ENCODE measurements at regions not wholly inside any gene's neighbourhood (a gene's known extent, or its start where the extent isn't known, plus 50 kb on each side); places are given as distances from the start of the nearest gene placed in this dataset.

DNA sequence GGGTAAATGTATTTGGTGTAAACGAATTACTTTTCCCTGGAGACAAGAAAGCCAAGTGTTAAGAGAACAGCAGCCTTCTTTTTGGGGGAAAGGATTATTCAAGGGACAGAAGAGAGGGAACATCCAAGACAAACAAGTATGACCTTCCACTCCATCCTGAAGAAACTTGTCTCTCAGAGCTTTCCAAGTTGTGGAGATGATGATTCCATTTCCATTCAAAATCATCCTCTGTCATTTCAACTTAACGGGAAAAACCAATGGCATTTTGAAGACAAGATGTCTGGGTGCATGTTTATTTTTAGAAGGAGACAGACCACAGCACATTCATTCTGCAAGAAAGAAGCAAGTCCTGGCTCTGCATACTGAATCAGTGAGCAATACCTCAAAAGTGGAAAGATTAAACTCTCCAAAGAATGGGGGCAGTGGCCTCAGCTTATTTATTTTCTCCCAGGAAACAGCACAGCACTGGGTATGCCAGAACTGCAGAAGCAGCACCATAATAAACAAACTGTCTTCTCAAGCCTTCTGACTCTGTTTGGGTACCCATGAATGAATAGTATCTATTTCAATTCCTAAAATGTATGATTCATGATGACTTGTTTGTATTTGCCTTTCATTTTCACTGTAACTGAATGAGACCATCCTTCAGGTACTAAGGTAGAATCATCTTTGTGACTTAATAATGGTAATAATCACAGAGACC lies 541.0 kb downstream of the RFC3 start:
- Histone ChIP-seq H3K9me3 (no peaks in the 10 kb centered on the region), H3K36me3 (no peaks in the 10 kb centered on the region), H3K4me3 (no peak overlapping the region), H3K4me1 (no peaks in the 10 kb centered on the region), H3K27ac (no peak overlapping the region), H3K27me3 (no peaks in the 10 kb centered on the region)
- TF ChIP-seq, protein P1, sequence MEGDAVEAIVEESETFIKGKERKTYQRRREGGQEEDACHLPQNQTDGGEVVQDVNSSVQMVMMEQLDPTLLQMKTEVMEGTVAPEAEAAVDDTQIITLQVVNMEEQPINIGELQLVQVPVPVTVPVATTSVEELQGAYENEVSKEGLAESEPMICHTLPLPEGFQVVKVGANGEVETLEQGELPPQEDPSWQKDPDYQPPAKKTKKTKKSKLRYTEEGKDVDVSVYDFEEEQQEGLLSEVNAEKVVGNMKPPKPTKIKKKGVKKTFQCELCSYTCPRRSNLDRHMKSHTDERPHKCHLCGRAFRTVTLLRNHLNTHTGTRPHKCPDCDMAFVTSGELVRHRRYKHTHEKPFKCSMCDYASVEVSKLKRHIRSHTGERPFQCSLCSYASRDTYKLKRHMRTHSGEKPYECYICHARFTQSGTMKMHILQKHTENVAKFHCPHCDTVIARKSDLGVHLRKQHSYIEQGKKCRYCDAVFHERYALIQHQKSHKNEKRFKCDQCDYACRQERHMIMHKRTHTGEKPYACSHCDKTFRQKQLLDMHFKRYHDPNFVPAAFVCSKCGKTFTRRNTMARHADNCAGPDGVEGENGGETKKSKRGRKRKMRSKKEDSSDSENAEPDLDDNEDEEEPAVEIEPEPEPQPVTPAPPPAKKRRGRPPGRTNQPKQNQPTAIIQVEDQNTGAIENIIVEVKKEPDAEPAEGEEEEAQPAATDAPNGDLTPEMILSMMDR (IDR thresholded peaks at IDR 0.05) = no peak
- DNase-seq (no peak), ATAC-seq (no peak), FAIRE-seq (no peak)
- WGBS, 2 donors = 75 to 84% methylated on average over 2 of the region's 2 CpGs
- intact Hi-C loops (cut with DNase I) = no loop called here

DNA sequence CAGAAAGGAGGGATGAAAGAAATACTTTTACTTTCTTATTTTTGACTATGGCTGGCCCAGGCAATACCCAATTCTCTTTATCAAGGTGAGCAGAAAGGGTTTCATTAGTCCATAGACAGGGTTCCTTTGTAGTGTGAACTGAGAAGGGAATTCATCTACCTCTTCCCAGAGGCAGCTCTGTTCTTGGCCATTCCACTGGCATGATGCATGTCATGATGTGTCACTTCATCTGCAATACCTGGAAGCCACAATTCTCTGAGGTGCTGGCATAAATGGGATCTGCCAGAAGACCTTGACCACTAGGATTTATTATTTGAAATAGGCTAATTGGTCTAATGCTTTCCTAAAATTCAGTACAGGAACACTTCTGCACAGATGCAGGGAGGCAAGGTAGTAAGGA lies 542.8 kb downstream of the RFC3 start:
- Histone ChIP-seq H3K27me3 (no peaks in the 10 kb centered on the region), H3K36me3 (no peaks in the 10 kb centered on the region), H3K4me3 (no peak overlapping the region), H3K4me1 (no peaks in the 10 kb centered on the region), H3K27ac (no peak overlapping the region), H3K9me3 (no peaks in the 10 kb centered on the region)
- DNase-seq (no peak), ATAC-seq (no peak), FAIRE-seq (no peak)
- intact Hi-C loops (cut with DNase I) = no loop called here
- TF ChIP-seq, protein P1 (IDR thresholded peaks at IDR 0.05) = no peak

DNA sequence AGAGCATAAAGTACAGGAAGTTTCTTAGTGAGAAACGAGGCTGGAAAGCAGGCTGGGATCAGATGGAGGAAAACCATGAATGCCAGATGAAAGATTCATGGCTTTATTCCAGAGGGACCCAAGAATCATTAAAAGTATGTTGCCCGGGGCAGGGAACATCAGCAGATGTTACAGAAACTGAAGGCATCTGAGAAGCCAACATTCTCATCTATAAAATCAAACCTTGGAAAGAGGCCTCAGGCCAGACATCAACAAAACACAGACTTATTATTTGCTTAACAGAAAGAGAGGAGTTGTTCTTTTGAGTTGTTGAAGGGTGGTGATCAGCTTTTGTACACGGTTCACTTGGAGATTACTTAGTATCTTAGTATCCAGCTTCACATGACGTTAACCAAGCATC lies 543.6 kb downstream of the RFC3 start:
- Histone ChIP-seq H3K36me3 (no peaks in the 10 kb centered on the region), H3K4me1 (no peaks in the 10 kb centered on the region), H3K4me3 (no peak overlapping the region), H3K27me3 (no peaks in the 10 kb centered on the region), H3K27ac (no peak overlapping the region), H3K9me3 (no peaks in the 10 kb centered on the region)
- 46 to 55% methylated on average over 4 of the region's 4 CpGs for WGBS, 2 donors
- ATAC-seq = no peak
- DNase-seq = no peak
- intact Hi-C loops (cut with DNase I) = no loop called here
- no peak for FAIRE-seq
- TF ChIP-seq, protein P1 (IDR thresholded peaks at IDR 0.05) = no peak

DNA sequence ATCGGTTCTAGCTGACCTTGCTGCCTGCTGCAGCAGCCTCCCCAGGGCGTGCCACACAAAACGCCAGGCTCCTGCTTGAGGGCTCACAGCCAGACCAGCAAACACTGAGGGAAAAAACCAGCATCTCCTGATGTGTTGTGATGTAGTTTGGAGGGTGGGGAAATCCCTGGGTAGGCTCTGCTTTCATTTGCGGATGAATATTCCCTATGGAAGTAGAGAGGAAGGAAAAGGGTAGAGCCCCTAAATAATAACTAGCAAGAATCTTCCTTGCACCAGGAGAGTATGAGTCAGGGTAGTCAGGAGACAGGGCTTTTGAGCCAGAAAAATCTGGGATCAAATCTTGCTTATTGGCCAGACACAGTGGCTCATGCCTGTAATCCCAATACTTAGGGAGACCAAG lies 545.3 kb downstream of the RFC3 start:
- ATAC-seq (no peak), DNase-seq (no peak), FAIRE-seq (no peak)
- TF ChIP-seq, protein P1 (IDR thresholded peaks at IDR 0.05) = no peak
- no peaks in the 10 kb centered on the region for H3K27me3 ChIP-seq
- intact Hi-C loops (cut with DNase I) = no loop called here
- 75 to 82% methylated on average over 4 of the region's 4 CpGs for WGBS, 2 donors
- no peaks in the 10 kb centered on the region for H3K4me1 ChIP-seq
- no peaks in the 10 kb centered on the region for H3K9me3 ChIP-seq
- no peak overlapping the region for H3K27ac ChIP-seq
- H3K36me3 ChIP-seq = no peaks in the 10 kb centered on the region
- no peak overlapping the region for H3K4me3 ChIP-seq

DNA sequence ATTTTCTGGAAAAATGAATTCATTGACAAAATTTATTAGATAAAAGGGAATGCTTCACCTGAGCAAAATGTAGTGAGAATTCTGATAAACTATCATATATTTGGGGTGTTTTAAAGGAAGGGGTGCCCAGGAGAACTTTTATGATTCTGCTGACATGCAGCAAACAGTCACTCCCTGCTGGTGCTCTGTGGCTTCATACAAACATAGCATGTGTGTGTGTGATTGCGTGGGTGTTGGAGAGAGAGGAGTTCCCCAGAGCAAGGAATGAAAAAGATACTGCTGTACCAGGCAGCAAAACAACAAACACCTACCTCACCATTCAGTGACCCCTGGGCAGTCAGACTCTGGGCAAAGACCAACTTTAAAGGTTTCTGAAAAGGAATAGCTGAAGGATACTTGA lies 546.7 kb downstream of the RFC3 start:
- WGBS, 2 donors = 44 to 67% methylated on average over 1 of the region's 1 CpG
- no peak for ATAC-seq
- no peak overlapping the region for H3K27ac ChIP-seq
- no peaks in the 10 kb centered on the region for H3K9me3 ChIP-seq
- H3K36me3 ChIP-seq = no peaks in the 10 kb centered on the region
- DNase-seq = no peak
- no peak overlapping the region for H3K4me3 ChIP-seq
- intact Hi-C loops (cut with DNase I) = no loop called here
- no peaks in the 10 kb centered on the region for H3K4me1 ChIP-seq
- TF ChIP-seq, protein P1 (IDR thresholded peaks at IDR 0.05) = no peak
- H3K27me3 ChIP-seq = no peaks in the 10 kb centered on the region
- no peak for FAIRE-seq

All from pancreas (tissue), 10 donors.